ENCODE measurements at regions not wholly inside any gene's neighbourhood (a gene's known extent, or its start where the extent isn't known, plus 50 kb on each side); places are given as distances from the start of the nearest gene placed in this dataset.

DNA sequence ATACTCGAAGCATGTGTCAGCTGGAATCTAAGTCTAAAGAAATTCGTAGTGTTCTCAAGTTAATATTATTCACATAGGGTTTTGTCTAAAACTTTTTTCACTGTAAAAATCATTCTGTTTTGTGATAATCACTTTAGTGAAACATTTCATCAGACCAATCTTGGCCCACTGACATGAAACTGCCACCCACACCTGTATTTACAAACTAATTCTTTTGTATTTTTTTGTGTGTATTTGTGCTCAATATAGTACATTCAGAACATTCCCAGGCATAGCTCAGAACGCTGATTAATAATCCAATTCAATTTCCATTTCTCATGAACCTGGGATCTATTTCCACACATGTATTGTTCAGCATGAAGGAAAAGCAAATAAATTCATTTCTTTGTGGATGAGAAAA, 191.7 kb downstream of the RASSF9 start:
- no peak for DNase-seq

GRCh38 chr12:85653731-85654455, 182.3 kb downstream of the RASSF9 start:
- no peak for DNase-seq

- no peak for DNase-seq
Measured at GRCh38 chr12:85654456-85654840, 181.8 kb downstream of the RASSF9 start.

DNA sequence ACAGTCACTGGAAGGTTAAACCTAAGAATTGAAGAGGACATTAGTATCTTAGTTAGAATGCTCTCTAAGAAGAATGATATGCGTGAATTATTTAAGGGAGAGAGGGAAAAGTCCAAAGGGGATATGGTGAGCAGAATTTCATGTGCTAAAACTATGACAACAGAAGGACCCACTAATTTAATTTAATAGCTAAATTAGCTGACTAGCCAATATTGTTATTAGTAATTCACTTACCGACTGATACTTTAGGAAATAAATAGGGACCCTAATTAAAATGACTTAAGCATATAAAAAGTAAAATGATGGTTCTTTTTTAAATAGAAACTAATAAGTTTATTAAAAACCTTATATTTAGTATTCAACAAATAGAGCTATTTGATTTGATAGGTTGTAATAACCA, 179.6 kb downstream of the RASSF9 start:
- DNase-seq = no peak

DNA sequence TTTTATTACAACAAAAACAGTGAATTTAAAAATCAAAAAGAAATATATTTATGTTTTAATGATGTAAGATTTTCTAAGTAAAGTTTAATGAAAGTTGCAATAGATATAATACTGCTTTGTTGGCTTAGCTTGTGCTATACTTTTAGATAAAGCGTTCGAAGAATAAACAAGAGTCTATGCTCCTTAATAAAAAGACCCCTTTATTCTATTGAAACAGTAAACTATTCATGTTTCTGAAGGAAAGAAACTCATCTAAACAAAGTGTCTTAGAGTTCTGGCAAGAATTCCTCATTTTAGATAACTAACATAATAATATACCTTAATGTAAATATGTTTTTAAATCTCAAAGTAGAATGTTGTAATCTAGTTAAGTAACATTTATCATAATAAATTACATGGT, 179.0 kb downstream of the RASSF9 start:
- no peak for DNase-seq

DNA sequence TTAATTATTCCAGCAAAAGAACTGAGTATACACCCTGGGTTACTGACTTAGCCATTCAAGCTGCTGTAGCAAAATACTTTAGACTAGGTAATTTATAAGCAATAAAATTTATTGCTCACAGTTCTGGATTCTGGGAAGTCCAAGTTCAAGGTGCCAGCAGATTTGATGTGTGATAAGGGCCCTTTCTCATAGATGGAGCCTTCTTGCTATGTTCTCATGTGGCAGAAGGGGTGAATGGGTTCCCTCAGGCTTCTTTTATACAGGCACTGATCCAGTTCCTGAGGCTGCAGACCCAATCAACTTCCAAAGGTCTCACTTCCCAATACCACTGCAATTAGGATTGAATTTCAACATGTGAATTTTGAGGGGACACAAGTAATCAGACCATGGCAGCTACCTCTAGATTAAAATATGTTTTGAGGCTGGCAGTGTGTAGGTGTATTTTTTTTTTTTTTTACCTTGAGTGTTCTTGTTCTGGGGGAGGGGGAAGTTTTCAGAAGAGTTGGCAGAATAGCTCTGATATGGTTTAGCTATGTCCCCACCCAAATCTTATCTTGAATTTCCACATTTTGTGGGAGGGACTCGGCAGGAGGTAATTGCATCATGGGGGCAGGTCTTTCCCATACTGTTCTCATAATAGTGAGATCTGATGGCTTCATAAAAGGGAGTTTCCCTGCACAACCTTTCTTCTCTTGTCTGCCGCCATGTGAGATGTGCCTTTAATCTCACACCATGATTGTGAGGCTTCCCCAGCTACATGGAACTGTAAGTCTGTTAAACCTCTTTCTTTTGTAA, 178.2 kb downstream of the RASSF9 start:
- DNase-seq = no peak

- no peak for DNase-seq
Measured at GRCh38 chr12:85659754-85660530, 176.3 kb downstream of the RASSF9 start.

DNA sequence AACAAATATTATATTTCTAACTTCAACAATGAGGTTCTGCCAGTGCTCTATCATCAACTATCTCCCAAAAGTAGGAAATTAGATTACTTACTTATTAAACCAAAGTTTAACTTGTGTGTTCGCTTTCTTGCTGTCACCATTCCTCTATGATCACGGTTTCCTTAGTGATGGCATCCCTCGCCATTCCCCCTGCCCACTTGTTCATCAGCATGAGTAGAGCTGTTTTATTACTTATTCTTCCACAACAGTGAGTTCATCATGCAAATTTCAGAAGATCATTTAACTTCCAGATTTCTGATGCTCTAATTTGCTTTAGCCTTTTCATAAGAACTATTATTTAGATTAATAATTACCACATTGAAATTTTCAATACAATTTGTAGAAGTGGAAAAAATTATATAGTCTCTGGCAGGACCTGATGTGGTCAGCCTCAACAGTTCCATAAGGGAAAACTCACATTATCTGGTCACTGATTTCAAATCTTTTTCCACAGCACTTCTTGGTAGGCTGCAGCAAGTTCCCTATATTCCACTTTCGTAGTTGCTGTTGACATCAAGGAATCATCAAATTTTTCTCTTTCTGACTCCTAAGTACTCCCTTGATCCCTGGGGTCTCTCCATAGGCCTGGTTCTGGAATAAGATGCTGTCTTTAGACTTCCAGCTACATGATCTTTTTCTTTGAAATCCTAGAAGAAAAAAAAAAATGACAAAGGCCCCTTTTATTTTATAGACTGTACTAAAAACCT, 174.6 kb downstream of the RASSF9 start:
- no peak for DNase-seq

- DNase-seq = no peak
Measured at GRCh38 chr12:85662207-85662602, 174.0 kb downstream of the RASSF9 start.

GRCh38 chr12:85663631-85664030, 172.6 kb downstream of the RASSF9 start:
- DNase-seq = no peak

DNA sequence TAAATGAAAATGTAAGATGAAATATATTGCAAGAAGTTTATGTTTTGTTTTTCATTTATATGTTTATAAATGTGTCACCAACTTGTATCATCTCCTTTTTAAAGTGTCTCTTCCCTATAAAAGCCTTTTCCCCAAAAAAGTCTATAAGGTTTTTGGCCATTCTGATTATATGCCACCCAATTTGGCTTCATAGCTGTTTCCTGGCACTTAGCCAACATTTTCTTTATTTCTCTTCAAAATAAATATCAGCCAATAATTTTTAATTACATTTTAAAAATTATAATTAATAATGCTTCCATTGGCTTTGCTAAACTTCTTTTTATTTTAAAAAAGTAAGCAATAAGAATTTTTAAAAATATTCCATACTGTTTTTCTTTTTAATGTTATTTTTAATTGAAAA, 171.8 kb downstream of the RASSF9 start:
- no peak for DNase-seq

GRCh38 chr12:85669911-85670310, 166.3 kb downstream of the RASSF9 start:
- no peak for DNase-seq

DNA sequence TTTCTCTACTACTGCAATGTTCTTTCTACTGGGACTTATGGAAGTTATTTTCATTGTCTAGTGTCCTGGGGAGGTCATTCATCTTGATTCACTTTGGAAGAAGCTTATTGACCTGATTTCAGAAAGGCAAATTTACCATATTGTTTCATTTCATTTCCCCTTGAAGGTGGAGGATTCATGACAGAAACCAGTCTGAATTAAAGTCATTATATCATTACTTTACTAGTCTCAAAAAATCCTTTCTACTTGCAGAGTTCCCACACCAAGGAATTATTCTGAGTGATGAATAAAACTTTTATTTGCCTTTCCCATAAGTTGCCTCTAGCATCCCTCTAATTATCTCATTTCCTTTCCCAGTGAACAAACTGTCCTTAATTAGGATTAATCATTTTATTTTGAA, 163.8 kb downstream of the RASSF9 start:
- DNase-seq = no peak

DNA sequence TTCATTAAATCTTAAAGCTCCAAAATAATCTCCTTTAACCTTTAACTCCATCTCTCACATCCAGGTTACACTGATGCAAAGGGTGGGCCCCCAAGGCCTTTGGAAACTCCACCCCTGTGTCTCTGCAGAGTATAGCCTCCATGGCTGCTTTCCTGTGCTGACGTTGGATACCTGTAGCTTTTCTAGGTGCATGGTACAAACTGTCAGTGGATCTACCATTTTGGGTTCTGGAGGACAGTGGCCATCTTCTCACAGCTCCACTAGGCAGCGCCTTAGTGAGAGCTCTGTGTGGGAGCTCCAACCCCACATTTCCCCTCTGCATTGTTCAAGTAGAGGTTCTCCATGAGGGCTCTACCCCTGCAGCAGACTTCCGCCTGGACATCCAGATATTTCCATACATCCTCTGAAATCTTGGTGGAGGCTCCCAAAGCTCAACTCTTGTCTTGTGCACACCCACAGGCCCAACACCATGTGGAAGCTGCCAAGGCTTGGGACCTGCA, 162.2 kb downstream of the RASSF9 start:
- DNase-seq = no peak

DNA sequence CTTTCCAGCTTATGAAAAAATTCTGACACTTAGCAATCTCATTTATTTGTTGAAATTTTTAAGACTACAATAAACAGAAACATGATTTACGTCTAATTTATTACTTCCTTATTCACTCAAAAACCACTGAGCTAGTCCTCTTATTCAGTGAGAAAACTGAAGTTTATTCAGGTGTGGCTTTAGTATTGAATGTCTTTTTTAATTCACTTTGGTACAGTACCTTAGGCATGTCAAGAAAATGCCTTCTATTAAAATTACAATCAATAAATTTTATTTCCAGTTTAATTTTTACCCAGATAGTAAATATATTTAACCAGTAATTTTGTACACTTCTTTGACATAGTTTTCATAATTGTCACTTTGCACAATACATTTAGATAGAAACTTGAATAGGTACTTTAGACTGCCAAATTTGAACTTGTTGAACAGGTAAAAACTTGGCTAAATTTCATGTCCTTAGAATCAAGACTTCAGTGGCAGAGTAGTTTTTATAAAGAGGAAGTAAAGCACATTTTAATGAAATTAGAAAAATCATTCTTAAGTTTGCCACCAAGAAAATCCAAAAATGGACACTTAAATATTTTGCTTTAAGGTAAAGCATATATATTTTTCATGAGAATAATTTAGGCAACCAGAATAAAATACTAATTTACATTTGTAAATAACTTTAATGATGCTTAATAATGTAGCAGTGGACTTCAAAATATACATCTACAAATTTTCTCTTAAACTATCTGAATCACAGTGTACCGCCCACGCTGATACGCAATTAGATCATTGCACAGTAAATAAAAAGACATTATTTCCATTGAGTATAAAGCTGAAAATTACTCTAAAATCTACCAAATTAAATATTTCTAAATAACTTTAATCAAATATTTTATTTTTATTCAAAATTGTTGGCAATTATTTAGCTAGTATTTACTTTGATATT, 159.1 kb downstream of the RASSF9 start:
- no peak for DNase-seq

DNA sequence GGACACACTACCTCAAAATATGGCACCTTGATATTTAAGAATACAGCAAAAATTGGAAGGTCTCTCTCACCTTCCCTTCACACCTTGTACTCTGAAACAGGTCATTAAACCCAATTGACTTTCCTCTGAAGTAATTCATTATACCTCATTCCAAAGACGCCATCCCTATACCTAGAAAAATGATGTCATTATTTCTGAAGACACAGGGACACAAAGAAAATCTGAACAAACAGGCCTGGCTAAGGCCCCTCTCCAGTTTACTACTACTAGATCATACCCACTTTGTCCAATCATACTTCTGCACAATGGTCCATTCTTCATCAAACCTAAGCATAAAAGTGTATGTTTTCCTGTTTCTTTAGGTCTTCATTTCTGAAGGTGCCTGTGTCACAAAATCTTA, 156.9 kb downstream of the RASSF9 start:
- no peak for DNase-seq

DNA sequence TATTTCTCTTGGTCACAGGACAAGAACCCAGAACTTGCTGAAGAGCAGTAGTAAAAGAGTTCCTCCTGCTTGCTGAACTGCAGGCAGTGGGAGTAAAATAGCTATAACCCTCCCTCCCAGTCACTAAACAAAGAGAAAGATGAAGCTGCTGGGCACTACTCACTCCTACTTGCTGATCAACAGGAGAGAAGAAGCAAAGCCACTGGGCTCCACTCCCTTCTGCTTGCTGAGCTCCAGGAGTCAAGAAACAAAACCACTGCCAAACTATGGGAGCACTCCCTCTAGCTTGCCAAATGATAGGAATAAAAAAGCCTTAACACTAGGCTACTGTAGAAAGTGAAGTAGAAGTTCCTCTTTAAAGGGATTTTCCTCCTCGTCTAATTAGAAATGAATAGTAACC, 155.3 kb downstream of the RASSF9 start:
- DNase-seq = no peak

DNA sequence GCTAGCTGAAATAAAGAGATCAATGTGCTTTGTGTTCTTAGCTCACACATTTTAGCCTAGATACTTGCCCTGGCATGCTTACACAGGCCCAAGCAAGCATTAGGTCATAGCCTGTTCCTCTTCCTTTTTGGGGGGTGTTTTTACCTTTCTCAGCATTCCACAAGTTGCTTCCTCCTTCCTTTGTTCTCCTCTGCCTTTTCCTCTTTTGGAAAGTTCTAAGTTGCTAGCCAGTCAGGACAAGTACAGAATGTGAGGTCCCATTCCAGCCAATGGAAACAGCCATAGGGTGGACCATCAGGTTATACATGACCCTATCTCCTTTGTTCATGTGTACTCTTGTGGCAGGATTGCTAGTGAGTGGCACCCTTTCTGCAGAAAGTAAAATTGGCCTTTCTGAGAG, 154.9 kb downstream of the RASSF9 start:
- no peak for DNase-seq

- no peak for DNase-seq
Measured at GRCh38 chr12:85683051-85683450, 153.2 kb downstream of the RASSF9 start.

- no peak for DNase-seq
Measured at GRCh38 chr12:85688837-85689236, 147.4 kb downstream of the RASSF9 start.

GRCh38 chr12:85690146-85690545, 146.1 kb downstream of the RASSF9 start:
- DNase-seq = no peak
